Testis (tissue), 2 donors: ENCODE measurements at regions not wholly inside any gene's neighbourhood (a gene's known extent, or its start where the extent isn't known, plus 50 kb on each side); places are given as distances from the start of the nearest gene placed in this dataset.

Experiments used
- DNase-seq: peaks from one replicate; pipeline ENCODE4 v3.0.0-alpha.2; 2019
- H3K27ac ChIP-seq, 2 donors: fragments of 200-600 bp; sonication (generic); one replicate each; pipeline ENCODE4 v1.5.1; 2019
- H3K27me3 ChIP-seq: fragments of 200-600 bp; sonication (generic); one replicate; pipeline ENCODE4 v1.5.1; 2019
- H3K36me3 ChIP-seq: fragments of 200-600 bp; sonication (generic); one replicate; pipeline ENCODE4 v1.5.1; 2017; ENCODE audit warnings: low read depth; ENCODE audit errors: missing control alignments
- H3K4me1 ChIP-seq: fragments of 200-600 bp; sonication (generic); one replicate; pipeline ENCODE4 v1.5.1; 2019
- H3K4me3 ChIP-seq, 2 donors: fragments of 200-600 bp; sonication (generic); one replicate each; pipeline ENCODE4 v1.5.1; 2017 to 2019
- H3K9me3 ChIP-seq: fragments of 200-600 bp; sonication (generic); one replicate; pipeline ENCODE4 v1.5.1; 2017
- CTCF ChIP-seq, 3 experiments: fragments of 450-650 bp in 2 of 3; fragments of 200-600 bp in 1 of 3; sonication (generic) in 1 of 3; IDR thresholded peaks; one replicate each; pipeline ENCODE4 v1.5.1; 2016 to 2019; ENCODE audit warnings: antibody characterized with exemption in 3 of 3, mild to moderate bottlenecking in 2 of 3, moderate library complexity in 1 of 3
- POLR2A ChIP-seq: fragments of 450-650 bp; IDR thresholded peaks from one replicate; pipeline ENCODE4 v1.6.1; 2017; ENCODE audit warnings: antibody characterized with exemption, mild to moderate bottlenecking, moderate library complexity
- WGBS, 2 donors: methylation state at CpG; one replicate each; pipeline ENCODE4 v1.1.5; 2018; 5-methylcytosine and 5-hydroxymethylcytosine counted together
- intact Hi-C: fragments of 100-400 bp; cut with DNase I; formaldehyde crosslinking; loops from one replicate; pipeline ENCODE4 v1.15.1; 2023; ENCODE audit warnings: low total_unique reads

DNA sequence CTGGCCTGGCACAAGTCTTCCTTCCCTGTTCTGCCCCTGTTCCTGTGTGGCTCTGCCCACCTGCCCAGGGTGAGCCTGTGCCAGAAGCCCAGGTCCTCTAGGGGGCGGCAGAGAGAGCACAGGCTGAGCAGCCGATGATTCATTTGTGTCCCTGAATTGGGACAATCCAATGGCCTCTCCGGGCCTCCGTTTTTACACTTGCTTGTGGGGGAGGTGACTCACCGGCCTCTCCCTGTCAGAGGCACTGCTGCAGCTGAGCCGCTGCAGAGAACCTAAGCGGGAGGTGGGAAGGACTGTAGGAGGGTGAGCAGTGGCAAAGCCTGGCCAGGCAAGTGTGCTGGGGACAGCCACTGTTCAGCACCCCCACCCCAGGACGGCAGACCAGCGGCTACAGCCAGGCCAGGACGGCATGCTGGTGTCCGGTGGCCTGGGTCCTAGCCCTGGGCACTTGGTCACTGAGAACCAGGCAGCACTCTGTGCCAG lies 65.2 kb upstream of the LMO1 start:
- Histone ChIP-seq H3K27me3 (no peaks in the 10 kb centered on the region), H3K27ac (no peak overlapping the region), H3K4me3 (no peak overlapping the region), H3K36me3 (no peaks in the 10 kb centered on the region), H3K4me1 (peaks cover 3% of the 10 kb centered on the region), H3K9me3 (no peaks in the 10 kb centered on the region)
- intact Hi-C loops = no loop called here
- TF ChIP-seq CTCF (IDR thresholded peaks at IDR 0.05) (peak; percentile 31 to 66 (median 58)), POLR2A (no peak)
- peak; percentile 88 for DNase-seq
- 26 to 41% methylated on average over 9 to 11 of the region's 11 CpGs for WGBS, 2 donors

- Histone ChIP-seq H3K27ac (no peak overlapping the region), H3K4me3 (no peak overlapping the region), H3K27me3 (no peaks in the 10 kb centered on the region), H3K4me1 (peaks cover 3% of the 10 kb centered on the region), H3K36me3 (no peaks in the 10 kb centered on the region), H3K9me3 (no peaks in the 10 kb centered on the region)
- intact Hi-C loops = no loop called here
- TF ChIP-seq CTCF (IDR thresholded peaks at IDR 0.05) = no peak
- no peak for TF ChIP-seq POLR2A
- no peak for DNase-seq
- WGBS, 2 donors = 94 to 95% methylated on average over 7 of the region's 7 CpGs
Observed at GRCh38 chr11:8328231-8328794, 64.6 kb upstream of the LMO1 start.

- 32 to 49% methylated on average over 3 of the region's 3 CpGs for WGBS, 2 donors
- H3K27ac ChIP-seq = no peak overlapping the region
- H3K4me3 ChIP-seq = no peak overlapping the region
- H3K27me3 ChIP-seq = no peaks in the 10 kb centered on the region
- DNase-seq = no peak
- peaks cover 3% of the 10 kb centered on the region for H3K4me1 ChIP-seq
- no peaks in the 10 kb centered on the region for H3K36me3 ChIP-seq
- intact Hi-C loops = no loop called here
- no peaks in the 10 kb centered on the region for H3K9me3 ChIP-seq
- TF ChIP-seq CTCF (IDR thresholded peaks at IDR 0.05) = no peak
- TF ChIP-seq POLR2A = no peak
Observed at GRCh38 chr11:8327761-8328192, 64.1 kb upstream of the LMO1 start.

- DNase-seq = no peak
- H3K4me3 ChIP-seq = no peak overlapping the region
- peaks cover 3% of the 10 kb centered on the region for H3K4me1 ChIP-seq
- intact Hi-C loops = no loop called here
- TF ChIP-seq POLR2A (no peak), CTCF (IDR thresholded peaks at IDR 0.05) (no peak)
- no peaks in the 10 kb centered on the region for H3K9me3 ChIP-seq
- no peak overlapping the region for H3K27ac ChIP-seq
- no peaks in the 10 kb centered on the region for H3K36me3 ChIP-seq
- WGBS, 2 donors = 73 to 74% methylated on average over 3 of the region's 3 CpGs
- H3K27me3 ChIP-seq = no peaks in the 10 kb centered on the region
Observed at GRCh38 chr11:8326337-8326736, 62.7 kb upstream of the LMO1 start.
